Body of pancreas (tissue), 4 donors: ENCODE measurements at regions not wholly inside any gene's neighbourhood (a gene's known extent, or its start where the extent isn't known, plus 50 kb on each side); places are given as distances from the start of the nearest gene placed in this dataset.
"Not testable (repeated sequence)": the region's sequence is repeated elsewhere in the genome, so short reads cannot be mapped to it uniquely, and the experiment has no call there.

Source experiments
- CTCF ChIP-seq, 7 experiments: fragments of 450-650 bp in 4 of 7; fragments of 200-600 bp in 3 of 7; sonication (generic) in 3 of 7; IDR thresholded peaks; one replicate each; pipeline ENCODE4 v1.5.1; 2016 to 2019; ENCODE audit warnings: antibody characterized with exemption in 7 of 7
- POLR2A ChIP-seq, 3 donors: fragments of 450-650 bp; IDR thresholded peaks; one replicate each; pipeline ENCODE4 v1.6.1; 2016; ENCODE audit warnings: antibody characterized with exemption in 3 of 3, mild to moderate bottlenecking in 2 of 3

GRCh38 chr5:125923958-125924357, 499.3 kb upstream of the GRAMD2B start:
- TF ChIP-seq CTCF, POLR2A (IDR thresholded peaks at IDR 0.05): not testable (repeated sequence)
